Ishikawa (cell line): ENCODE measurements at regions not wholly inside any gene's neighbourhood (a gene's known extent, or its start where the extent isn't known, plus 50 kb on each side); places are given as distances from the start of the nearest gene placed in this dataset.

ENCODE experiments used
- EP300 ChIP-seq: IDR thresholded peaks from 2 replicates; pipeline ENCODE4 v1.6.1; 2012; ENCODE audit warnings: borderline replicate concordance
- TF ChIP-seq, protein P1 (sequence below): IDR thresholded peaks from 2 replicates; pipeline ENCODE4 v1.6.1; 2012; ENCODE audit warnings: low read depth, mild to moderate bottlenecking

DNA sequence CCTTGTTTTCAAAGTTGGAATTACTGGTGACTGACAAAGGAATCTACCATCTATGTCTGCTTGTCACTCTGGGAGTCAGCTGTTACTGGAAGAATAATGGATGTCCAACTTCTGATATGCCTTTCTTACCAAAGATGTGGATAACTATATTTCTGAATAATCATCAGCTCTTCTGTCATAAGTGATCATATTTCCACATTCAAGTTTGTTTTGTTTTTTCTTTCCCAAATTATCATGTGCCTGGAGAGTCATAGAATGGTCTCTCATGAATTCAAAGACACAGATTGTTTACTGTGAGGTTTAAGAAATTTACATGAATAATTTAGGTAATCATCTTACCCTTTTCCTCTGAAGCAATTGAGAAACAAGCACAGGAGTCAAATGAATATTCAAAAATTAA, 986.7 kb upstream of the CDH2 start:
- TF ChIP-seq, protein P1, sequence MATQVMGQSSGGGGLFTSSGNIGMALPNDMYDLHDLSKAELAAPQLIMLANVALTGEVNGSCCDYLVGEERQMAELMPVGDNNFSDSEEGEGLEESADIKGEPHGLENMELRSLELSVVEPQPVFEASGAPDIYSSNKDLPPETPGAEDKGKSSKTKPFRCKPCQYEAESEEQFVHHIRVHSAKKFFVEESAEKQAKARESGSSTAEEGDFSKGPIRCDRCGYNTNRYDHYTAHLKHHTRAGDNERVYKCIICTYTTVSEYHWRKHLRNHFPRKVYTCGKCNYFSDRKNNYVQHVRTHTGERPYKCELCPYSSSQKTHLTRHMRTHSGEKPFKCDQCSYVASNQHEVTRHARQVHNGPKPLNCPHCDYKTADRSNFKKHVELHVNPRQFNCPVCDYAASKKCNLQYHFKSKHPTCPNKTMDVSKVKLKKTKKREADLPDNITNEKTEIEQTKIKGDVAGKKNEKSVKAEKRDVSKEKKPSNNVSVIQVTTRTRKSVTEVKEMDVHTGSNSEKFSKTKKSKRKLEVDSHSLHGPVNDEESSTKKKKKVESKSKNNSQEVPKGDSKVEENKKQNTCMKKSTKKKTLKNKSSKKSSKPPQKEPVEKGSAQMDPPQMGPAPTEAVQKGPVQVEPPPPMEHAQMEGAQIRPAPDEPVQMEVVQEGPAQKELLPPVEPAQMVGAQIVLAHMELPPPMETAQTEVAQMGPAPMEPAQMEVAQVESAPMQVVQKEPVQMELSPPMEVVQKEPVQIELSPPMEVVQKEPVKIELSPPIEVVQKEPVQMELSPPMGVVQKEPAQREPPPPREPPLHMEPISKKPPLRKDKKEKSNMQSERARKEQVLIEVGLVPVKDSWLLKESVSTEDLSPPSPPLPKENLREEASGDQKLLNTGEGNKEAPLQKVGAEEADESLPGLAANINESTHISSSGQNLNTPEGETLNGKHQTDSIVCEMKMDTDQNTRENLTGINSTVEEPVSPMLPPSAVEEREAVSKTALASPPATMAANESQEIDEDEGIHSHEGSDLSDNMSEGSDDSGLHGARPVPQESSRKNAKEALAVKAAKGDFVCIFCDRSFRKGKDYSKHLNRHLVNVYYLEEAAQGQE = no peak
- TF ChIP-seq EP300 = no peak
